Muscle layer of duodenum (tissue), 2 donors: ENCODE measurements at regions not wholly inside any gene's neighbourhood (a gene's known extent, or its start where the extent isn't known, plus 50 kb on each side); places are given as distances from the start of the nearest gene placed in this dataset.

Source experiments
- H3K27ac ChIP-seq: one replicate; pipeline ENCODE4 v1.7.0; 2013; ENCODE audit warnings: mild to moderate bottlenecking, low read length
- H3K27me3 ChIP-seq: one replicate; pipeline ENCODE4 v1.7.0; 2013; ENCODE audit warnings: low read depth, mild to moderate bottlenecking, control low read depth, low read length
- H3K36me3 ChIP-seq, 2 donors: one replicate each; pipeline ENCODE4 v1.7.0; 2013; ENCODE audit warnings: low read length in 2 of 2, control low read depth in 1 of 2, mild to moderate bottlenecking in 1 of 2; ENCODE audit not compliant: insufficient read depth in 2 of 2, control insufficient read depth in 1 of 2
- H3K4me1 ChIP-seq, 2 donors: one replicate each; pipeline ENCODE4 v1.7.0; 2013; ENCODE audit warnings: low read length in 2 of 2, mild to moderate bottlenecking in 2 of 2, control low read depth in 1 of 2, moderate library complexity in 1 of 2; ENCODE audit not compliant: insufficient read depth in 2 of 2, control insufficient read depth in 1 of 2
- H3K4me3 ChIP-seq, 2 donors: one replicate each; pipeline ENCODE4 v1.7.0; 2013; ENCODE audit warnings: low read length in 2 of 2, low read depth in 1 of 2, mild to moderate bottlenecking in 1 of 2
- H3K9me3 ChIP-seq, 2 donors: one replicate each; pipeline ENCODE4 v1.7.0; 2013; ENCODE audit warnings: low read length in 2 of 2, control low read depth in 1 of 2, mild to moderate bottlenecking in 1 of 2; ENCODE audit not compliant: control insufficient read depth in 1 of 2
- donor health status: healthy.

DNA sequence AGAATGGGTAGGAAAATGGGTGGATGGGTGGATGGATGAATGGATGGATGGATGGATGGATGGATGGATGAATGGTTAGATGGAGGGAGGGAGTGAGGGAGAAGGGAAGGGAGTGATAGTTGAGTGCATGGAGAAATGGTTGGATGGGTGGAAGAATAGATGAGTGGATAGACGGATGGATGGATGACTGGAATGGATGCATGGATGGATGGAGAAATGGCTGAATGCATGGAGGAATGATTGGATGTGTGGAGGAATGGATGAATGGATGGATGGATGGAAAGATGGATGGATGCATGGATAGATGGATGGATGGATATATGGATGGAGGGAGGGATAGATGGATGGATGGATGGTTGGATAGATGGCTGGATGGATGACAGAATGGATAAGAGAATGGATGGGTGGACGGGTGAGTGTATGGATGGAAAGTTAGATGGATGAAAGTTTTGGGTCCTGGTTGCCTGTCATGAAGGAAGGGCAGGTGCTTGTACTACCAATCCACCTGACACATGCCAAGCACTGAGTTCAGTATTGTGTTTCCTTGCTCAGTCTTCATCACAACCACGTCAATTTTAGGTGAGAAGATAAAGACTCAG lies 286.5 kb upstream of the RTL1 start:
- H3K4me1 ChIP-seq, result no peaks in the 10 kb centered on the region
- H3K4me3 ChIP-seq, result no peak overlapping the region
- no peak overlapping the region for H3K27ac ChIP-seq
- no peaks in the 10 kb centered on the region for H3K9me3 ChIP-seq
- no peaks in the 10 kb centered on the region for H3K27me3 ChIP-seq
- H3K36me3 ChIP-seq, result no peaks in the 10 kb centered on the region

DNA sequence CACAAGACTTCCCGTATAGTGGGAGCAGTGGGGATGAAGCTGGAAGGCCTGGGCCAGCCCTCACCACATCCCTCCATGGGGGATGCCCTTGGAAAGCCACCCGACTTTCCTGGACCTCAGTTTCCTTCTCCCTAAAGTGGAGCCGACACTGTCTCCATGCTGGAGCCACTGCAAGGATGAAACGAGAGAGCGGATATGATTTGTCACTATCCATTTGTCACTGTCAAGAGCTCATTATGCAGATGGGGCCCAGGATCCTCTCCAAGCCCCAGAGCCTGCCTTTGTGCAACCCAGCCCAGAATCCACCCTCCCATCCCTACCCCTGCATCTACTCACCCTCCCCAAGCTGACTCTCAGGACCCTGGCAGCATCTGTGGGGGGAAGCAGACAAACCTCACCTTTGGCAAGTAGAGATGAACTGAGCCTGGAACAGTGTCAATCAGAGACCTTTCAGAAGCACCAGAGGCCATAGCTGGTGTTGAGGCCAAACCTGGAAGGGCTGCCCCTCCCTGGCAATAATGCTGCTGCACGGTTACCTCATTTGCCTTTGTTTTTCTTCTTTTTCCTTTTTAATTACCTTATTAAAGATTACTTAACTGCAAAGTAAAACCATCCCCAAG lies 287.7 kb upstream of the RTL1 start:
- H3K4me1 ChIP-seq, result no peaks in the 10 kb centered on the region
- H3K9me3 ChIP-seq, result no peaks in the 10 kb centered on the region
- H3K27me3 ChIP-seq, result no peaks in the 10 kb centered on the region
- no peak overlapping the region for H3K27ac ChIP-seq
- no peak overlapping the region for H3K4me3 ChIP-seq
- no peaks in the 10 kb centered on the region for H3K36me3 ChIP-seq

DNA sequence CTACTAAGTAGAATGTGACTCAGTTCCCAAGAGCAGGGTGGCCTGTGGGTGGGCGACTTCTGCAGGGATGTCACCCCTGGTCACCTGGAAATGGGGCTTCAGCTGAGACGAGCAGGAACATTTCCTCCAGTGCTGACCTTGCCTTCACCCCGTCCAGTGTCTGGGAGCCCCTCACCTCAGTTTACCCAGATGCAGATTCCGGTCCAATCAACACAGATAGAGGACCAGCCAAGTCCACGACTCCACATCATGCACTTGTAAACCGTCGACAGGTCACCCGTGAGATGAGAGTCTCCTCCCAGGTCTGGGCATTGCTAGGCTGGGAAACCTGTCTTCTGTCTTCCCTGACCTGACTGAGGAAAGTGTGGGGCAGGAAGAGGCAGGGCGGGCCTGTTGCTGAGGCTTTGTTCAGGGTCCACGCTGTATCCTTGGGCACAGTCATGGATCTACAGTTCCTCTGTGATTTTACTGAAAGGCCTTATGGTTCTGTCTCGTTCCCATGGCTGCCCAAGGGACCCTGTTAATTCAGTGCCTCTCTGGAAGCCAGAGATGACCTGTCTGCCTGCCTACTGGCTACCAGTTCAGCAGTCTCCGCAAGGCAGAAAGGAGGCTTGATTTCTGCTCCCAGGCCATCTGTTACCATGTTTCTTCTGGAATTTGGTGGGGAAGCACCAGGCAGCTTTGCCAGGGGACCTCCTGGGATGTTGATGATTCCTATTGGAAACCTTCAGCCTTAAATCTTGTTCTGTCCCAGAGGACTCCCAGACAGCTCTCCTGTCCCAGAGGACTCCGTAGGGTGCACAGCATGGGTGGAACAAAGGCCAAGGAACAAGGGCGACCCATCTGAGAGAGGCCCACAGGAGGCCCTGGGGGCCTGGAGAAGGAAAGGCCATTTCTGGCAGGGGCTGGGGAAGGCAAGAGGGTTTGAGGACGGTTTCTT lies 288.5 kb upstream of the RTL1 start:
- Histone ChIP-seq H3K36me3 (no peaks in the 10 kb centered on the region), H3K9me3 (no peaks in the 10 kb centered on the region), H3K27me3 (no peaks in the 10 kb centered on the region)

DNA sequence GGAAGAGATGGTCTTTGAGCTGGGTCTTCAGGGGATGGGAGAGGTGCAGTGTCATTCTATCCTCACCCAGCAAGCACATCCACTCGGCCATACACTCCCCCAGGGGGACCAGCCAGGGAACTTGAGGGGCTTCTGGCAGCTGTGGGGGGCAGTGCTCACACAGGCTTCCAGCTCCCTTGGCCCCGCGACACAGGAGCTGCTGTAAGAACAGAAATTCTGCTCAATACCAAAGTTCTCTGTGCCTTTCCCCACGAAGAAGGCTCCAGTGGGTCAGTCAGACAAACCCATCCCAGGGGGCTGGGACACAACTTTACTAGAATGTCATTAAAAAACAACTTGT lies 289.1 kb upstream of the RTL1 start:
- Histone ChIP-seq H3K27me3 (no peaks in the 10 kb centered on the region), H3K9me3 (no peaks in the 10 kb centered on the region)

More for the DNA sequence above, 288.5 kb upstream of the RTL1 start:
- H3K4me3 ChIP-seq, result no peak overlapping the region
- H3K4me1 ChIP-seq, result no peaks in the 10 kb centered on the region
- no peak overlapping the region for H3K27ac ChIP-seq

DNA sequence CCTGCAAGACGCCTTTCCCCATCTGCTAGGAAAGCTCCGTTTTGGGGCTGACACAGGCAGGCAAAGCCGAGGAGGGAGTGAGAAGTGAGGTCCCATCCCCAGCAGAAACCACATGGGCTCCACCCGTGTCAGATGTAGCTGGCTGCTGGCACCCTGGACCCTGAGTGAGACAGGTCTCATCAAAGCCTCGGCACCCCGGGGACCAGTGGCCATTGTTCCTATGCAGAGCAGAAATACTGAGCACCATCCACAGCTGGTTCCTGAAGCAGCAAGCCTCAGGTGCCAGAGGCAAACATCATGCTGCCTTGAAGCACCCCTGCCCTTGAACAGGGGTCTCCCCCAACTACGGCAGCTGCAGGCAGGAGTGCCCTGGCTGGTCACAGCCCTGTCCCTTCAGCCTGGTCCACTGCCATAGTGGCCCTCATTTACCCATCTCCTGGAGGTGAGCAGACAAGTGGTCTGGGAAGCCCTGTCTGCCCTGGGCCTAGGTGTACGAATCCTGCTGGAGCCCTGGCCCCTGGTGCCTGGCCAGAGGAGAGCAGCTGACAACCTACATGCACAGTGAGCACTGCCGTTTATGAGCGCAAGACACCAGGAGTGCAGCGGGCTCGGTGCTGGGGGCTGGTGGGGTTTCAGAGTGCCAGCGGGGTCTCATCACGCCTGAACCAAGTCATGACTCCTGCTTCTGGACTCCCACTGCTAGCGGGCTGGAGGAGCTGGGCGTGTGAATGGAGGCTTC lies 289.8 kb upstream of the RTL1 start:
- H3K4me3 ChIP-seq, result no peak overlapping the region
- H3K4me1 ChIP-seq, result no peaks in the 10 kb centered on the region
- H3K27me3 ChIP-seq, result no peaks in the 10 kb centered on the region
- no peaks in the 10 kb centered on the region for H3K9me3 ChIP-seq
- H3K36me3 ChIP-seq, result no peaks in the 10 kb centered on the region
- H3K27ac ChIP-seq, result no peak overlapping the region

More for the DNA sequence above, 289.1 kb upstream of the RTL1 start:
- H3K27ac ChIP-seq, result no peak overlapping the region
- no peaks in the 10 kb centered on the region for H3K36me3 ChIP-seq
- H3K4me3 ChIP-seq, result no peak overlapping the region
- H3K4me1 ChIP-seq, result no peaks in the 10 kb centered on the region

DNA sequence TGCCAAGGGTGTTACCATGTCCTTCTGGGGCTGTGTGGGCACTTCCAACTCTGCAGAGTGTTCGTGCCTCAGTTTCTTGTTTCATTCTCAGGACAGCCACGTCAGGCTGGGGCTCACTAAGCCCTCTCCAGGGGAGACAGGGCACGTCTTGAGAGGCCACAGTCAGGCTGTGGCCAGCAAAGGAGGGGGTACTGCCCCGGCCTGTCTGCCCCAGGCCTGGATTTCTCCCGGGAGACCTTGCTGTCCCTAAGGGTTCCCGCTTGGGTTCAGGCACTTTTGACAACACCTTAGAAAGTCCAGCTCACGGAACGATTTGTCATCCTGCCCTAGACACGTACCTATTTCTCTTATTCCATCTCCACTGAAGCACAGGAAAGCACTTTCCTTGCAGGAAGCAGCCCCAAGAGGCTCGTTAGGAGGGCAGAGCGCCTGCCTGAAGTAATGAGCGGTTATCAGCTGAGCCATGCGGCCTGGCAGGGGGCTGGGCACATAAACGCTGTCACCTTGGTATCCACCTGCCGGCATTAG lies 290.4 kb upstream of the RTL1 start:
- H3K4me3 ChIP-seq, result no peak overlapping the region
- no peaks in the 10 kb centered on the region for H3K9me3 ChIP-seq
- no peaks in the 10 kb centered on the region for H3K27me3 ChIP-seq
- H3K4me1 ChIP-seq, result no peaks in the 10 kb centered on the region
- H3K27ac ChIP-seq, result no peak overlapping the region
- no peaks in the 10 kb centered on the region for H3K36me3 ChIP-seq

DNA sequence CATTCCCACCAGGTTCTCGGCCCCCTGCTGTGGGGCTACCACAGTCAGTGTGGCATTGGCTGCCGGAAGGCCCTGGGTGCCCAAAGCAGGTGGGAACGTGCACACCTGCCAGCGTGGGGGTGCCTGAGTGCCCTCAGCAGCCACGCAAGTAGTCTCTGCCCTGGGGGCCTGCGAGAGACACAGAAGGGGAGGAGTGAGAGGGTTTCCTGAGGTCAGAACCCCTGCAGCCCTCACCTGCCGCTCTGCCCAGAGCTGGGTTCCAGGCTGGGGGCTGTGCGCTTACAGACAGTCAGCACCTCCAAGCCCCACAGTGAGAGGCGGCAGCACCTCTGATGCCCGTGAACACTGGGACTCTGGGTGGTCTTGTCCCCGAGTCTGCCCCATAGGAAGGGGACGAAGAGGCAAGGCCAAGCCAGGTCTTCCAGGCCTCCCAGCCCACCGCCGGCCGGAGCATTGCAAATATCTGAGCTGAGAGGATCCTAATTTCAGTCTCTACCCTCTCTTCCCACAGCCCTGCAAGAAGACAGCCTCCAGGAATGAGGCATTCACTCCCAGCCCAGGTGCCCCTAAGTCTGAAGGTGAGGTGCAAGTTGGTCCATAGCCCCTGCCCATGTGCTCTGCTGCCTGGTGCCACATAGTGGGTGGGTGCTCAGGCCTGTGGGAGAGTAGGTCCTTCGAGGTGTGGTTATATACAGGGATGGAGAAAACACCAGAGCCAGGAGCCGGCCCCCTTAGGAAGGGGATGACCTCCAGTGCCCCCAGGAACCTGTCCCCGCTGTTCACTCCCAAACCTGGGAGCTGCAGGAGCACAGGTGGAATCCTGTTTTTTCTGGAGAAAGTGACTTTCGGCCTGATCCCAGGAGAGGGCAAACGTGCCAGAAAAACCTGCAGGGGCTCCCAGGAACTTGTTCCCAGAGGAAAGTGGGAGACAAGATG lies 291.1 kb upstream of the RTL1 start:
- no peaks in the 10 kb centered on the region for H3K36me3 ChIP-seq
- H3K27ac ChIP-seq, result no peak overlapping the region
- H3K27me3 ChIP-seq, result no peaks in the 10 kb centered on the region
- H3K9me3 ChIP-seq, result no peaks in the 10 kb centered on the region
- H3K4me1 ChIP-seq, result no peaks in the 10 kb centered on the region
- H3K4me3 ChIP-seq, result no peak overlapping the region

DNA sequence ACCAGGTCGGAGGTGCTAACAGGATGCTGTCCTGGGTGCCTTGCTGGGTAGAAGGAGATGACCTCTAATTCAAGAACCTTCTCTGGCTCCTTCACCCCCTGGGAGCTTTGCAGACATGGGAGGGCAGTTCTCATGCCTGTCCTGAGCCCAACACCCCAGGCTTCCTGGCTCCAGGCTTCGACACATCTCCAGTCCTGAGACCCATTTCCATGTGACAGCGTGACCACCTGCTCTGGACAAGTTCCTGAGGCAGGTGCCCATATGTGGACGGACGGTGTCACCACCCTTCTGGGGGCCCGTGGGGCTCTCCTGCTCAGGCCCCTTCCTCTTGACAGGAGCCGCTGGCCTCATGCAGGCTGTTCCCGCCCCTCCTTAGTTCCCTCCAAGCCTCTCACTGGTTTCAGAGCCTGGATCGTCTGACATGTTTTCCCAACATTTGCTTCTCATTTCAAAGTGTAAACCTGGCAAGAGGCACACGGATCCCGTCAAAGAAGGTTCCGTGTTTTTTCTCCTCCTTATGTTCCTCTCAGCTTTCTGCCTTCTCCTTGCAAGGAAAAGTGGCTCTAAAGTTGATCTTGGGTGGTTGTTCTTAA lies 291.9 kb upstream of the RTL1 start:
- no peaks in the 10 kb centered on the region for H3K27me3 ChIP-seq
- no peaks in the 10 kb centered on the region for H3K9me3 ChIP-seq
- H3K4me3 ChIP-seq, result no peak overlapping the region
- no peaks in the 10 kb centered on the region for H3K36me3 ChIP-seq
- H3K27ac ChIP-seq, result no peak overlapping the region
- H3K4me1 ChIP-seq, result no peaks in the 10 kb centered on the region

DNA sequence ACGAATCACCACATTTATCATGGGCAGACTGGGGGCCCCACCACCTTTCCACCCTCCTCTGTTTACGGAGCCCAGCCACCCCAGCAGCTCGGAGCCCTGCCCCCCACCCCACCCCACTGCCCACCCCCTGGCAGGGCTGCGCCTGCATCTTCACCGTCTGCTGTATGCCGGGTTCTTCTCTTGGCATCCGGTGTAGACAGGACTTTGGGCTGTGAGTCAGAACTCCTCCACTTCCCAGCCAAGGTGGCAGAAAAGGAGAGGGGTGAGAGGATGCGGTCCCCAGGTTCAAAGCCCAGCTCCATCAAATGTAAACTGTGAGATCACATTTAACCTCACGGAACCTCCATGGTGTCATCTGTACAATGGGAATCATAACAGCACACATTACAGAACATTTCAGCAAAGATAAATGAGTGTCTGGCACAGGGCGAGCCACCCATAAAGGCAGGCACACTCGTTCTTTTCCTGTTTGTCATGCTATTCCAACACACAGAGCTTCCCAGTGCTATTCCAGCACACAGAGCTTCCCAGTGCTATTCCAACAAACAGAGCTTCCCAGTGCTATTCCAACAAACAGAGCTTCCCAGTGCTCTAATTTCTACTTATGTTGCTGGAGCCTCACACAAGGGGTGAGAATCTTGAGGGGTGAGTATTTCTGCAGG lies 292.7 kb upstream of the RTL1 start:
- no peaks in the 10 kb centered on the region for H3K36me3 ChIP-seq
- H3K4me1 ChIP-seq, result no peaks in the 10 kb centered on the region
- H3K9me3 ChIP-seq, result no peaks in the 10 kb centered on the region
- no peak overlapping the region for H3K27ac ChIP-seq
- no peak overlapping the region for H3K4me3 ChIP-seq
- no peaks in the 10 kb centered on the region for H3K27me3 ChIP-seq
